ENCODE measurements at regions not wholly inside any gene's neighbourhood (a gene's known extent, or its start where the extent isn't known, plus 50 kb on each side); places are given as distances from the start of the nearest gene placed in this dataset.

DNA sequence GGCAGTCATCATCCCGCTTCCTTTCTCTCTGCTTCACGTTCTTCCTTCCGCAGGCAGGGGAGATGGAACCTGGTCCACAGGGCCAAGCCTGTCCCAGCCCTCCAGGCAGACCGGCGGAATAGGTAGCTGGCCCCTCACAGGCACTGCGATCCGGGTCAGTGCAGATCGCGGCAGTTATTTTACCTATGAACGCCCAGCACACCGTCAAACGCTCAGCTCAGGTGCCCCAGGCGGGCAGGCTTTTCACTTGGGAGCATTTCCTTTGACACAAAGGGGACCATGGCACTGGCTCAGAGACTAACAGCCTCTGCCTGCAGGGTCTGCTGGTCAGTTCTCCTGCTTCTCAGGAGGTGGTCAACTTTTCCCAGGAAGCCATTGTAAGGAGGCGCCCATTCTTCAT is 97.0 kb upstream of the ZNF98 start:
- no peak overlapping the region for H4K5ac ChIP-seq (ENCODE audit: insufficient read length, low read depth, low read length)
- no peak overlapping the region for H2BK20ac ChIP-seq (ENCODE audit: low read length)
- H3K14ac ChIP-seq (ENCODE audit: insufficient read length), result no peak overlapping the region
- no peak overlapping the region for H3K27ac ChIP-seq (ENCODE audit: low read depth, low read length)
- CTCF ChIA-PET (ENCODE audit: partially characterized antibody), result no interaction called here
- FAIRE-seq (no peak), DNase-seq (ENCODE audit: low read depth in 1 of 2, low spot score in 2 of 2) (no peak)
- H2BK120ac ChIP-seq (replicated peaks; ENCODE audit: low read depth, low read length), result no peak overlapping the region
- no peak overlapping the region for H3K4me3 ChIP-seq (ENCODE audit: extremely low read depth in 1 of 4, insufficient read depth in 2 of 4, low read depth in 3 of 4, low read length in 4 of 4)
- H2BK12ac ChIP-seq (ENCODE audit: low read depth, low read length), result no peak overlapping the region
- no peak overlapping the region for H3K56ac ChIP-seq (replicated peaks; ENCODE audit: insufficient read length, low read depth, low read length)
- POLR2A ChIA-PET (ENCODE audit: partially characterized antibody), result no interaction called here
- no peak overlapping the region for H2BK15ac ChIP-seq (ENCODE audit: low read length)
- no peak overlapping the region for H2AK5ac ChIP-seq (ENCODE audit: low read depth, low read length)
- no peak overlapping the region for H4K91ac ChIP-seq (replicated peaks; ENCODE audit: insufficient read length, low read length)
- no peak overlapping the region for H4K8ac ChIP-seq (ENCODE audit: extremely low read depth, insufficient read depth, low read length)
- no peak overlapping the region for H3K4me2 ChIP-seq (ENCODE audit: insufficient read depth in 1 of 2, low read depth in 2 of 2, low read length in 2 of 2)
- no peak overlapping the region for H3K18ac ChIP-seq (ENCODE audit: extremely low read depth, low read length)
- WGBS, 2 experiments (ENCODE audit: extremely low coverage in 1 of 2, insufficient coverage in 1 of 2, insufficient read length in 1 of 2, insufficient replicate concordance in 2 of 2, low coverage in 1 of 2, low lambda C conversion rate in 2 of 2, missing lambda C conversion rate in 1 of 2), result 94% methylated on average over 14 of the region's 14 CpGs; no CpG with 5 or more reads in 1 of the 2 experiments
- H3K79me1 ChIP-seq (ENCODE audit: low read depth, low read length), result no peaks in the 10 kb centered on the region; the same call in 1 of the 2 replicates
- no peak overlapping the region for H3K4ac ChIP-seq (replicated peaks; ENCODE audit: insufficient read length, low read depth, low read length)
- H3K79me2 ChIP-seq (ENCODE audit: control insufficient read depth in 1 of 2, insufficient read depth in 2 of 2, low read length in 2 of 2), result no peaks in the 10 kb centered on the region
- no peak overlapping the region for H3K9ac ChIP-seq (replicated peaks in 1 of 4; ENCODE audit: extremely low read depth in 1 of 4, low read depth in 3 of 4, low read length in 3 of 4)
- no peaks in the 10 kb centered on the region for H3K36me3 ChIP-seq (ENCODE audit: control insufficient read depth in 2 of 4, insufficient read depth in 4 of 4, low read length in 3 of 4)
- H4K20me1 ChIP-seq (replicated peaks in 1 of 2; ENCODE audit: control insufficient read depth in 1 of 2, insufficient read depth in 2 of 2, low read length in 2 of 2), result no peaks in the 10 kb centered on the region
- H3K23ac ChIP-seq (ENCODE audit: insufficient read length), result no peak overlapping the region
- H3K9me3 ChIP-seq (ENCODE audit: insufficient read depth in 2 of 2, low read depth in 1 of 2, low read length in 1 of 2), result peaks cover 37 to 85% of the 10 kb centered on the region in 2 experiments
- no peaks in the 10 kb centered on the region for H3K23me2 ChIP-seq (ENCODE audit: low read depth, low read length)
- no peak overlapping the region for H2BK5ac ChIP-seq (ENCODE audit: low read depth, low read length)
- no peak overlapping the region for H2AFZ ChIP-seq (ENCODE audit: low read length)
- no peaks in the 10 kb centered on the region for H3K27me3 ChIP-seq (replicated peaks in 1 of 4; ENCODE audit: control insufficient read depth in 3 of 4, extremely low read depth in 1 of 4, insufficient read depth in 3 of 4, low read length in 3 of 4)
- H3K4me1 ChIP-seq (replicated peaks in 1 of 4; ENCODE audit: control insufficient read depth in 3 of 4, insufficient read depth in 4 of 4, low read length in 3 of 4), result no peaks in the 10 kb centered on the region
- TF ChIP-seq POLR2A (IDR thresholded peaks at IDR 0.05; ENCODE audit: control extremely low read depth in 1 of 2, low read depth in 2 of 2, low read length in 2 of 2) (no peak), HDAC2 (IDR thresholded peaks at IDR 0.05; ENCODE audit: borderline replicate concordance in 1 of 2, low read depth in 2 of 2, low read length in 2 of 2) (no peak), RNF2 (IDR thresholded peaks at IDR 0.05; ENCODE audit: borderline replicate concordance, low read depth, low read length, missing control alignments, poor library complexity, severe bottlenecking) (no peak), RXRA (IDR thresholded peaks at IDR 0.05; ENCODE audit: insufficient read depth, low read depth, low read length) (no peak), KDM1A (IDR thresholded peaks at IDR 0.05; ENCODE audit: borderline replicate concordance, low read length) (no peak), SIX5 (IDR thresholded peaks at IDR 0.05; ENCODE audit: low read depth, low read length) (no peak), JUND (IDR thresholded peaks at IDR 0.05; ENCODE audit: low read length) (no peak), BACH1 (IDR thresholded peaks at IDR 0.05; ENCODE audit: low read length) (no peak), HDAC6 (IDR thresholded peaks at IDR 0.05; ENCODE audit: low read depth, low read length) (no peak), SRF (IDR thresholded peaks at IDR 0.05; ENCODE audit: low read depth, low read length) (no peak), JUN (IDR thresholded peaks at IDR 0.05; ENCODE audit: low read depth, low read length) (no peak), NRF1 (IDR thresholded peaks at IDR 0.05; ENCODE audit: low read depth, low read length) (no peak)
- TF ChIP-seq, protein P1, sequence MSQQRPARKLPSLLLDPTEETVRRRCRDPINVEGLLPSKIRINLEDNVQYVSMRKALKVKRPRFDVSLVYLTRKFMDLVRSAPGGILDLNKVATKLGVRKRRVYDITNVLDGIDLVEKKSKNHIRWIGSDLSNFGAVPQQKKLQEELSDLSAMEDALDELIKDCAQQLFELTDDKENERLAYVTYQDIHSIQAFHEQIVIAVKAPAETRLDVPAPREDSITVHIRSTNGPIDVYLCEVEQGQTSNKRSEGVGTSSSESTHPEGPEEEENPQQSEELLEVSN (IDR thresholded peaks at IDR 0.05), result no peak
- TF ChIP-seq, protein P2, sequence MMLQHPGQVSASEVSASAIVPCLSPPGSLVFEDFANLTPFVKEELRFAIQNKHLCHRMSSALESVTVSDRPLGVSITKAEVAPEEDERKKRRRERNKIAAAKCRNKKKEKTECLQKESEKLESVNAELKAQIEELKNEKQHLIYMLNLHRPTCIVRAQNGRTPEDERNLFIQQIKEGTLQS (IDR thresholded peaks at IDR 0.05; ENCODE audit: insufficient read depth, low read depth, low read length), result no peak

Measured in H1 (cell line).